ENCODE measurements at regions not wholly inside any gene's neighbourhood (a gene's known extent, or its start where the extent isn't known, plus 50 kb on each side); places are given as distances from the start of the nearest gene placed in this dataset.
A peak's percentile ranks its signal among the peaks of the same experiment; 100 is the strongest.
"Not testable (repeated sequence)": the region's sequence is repeated elsewhere in the genome, so short reads cannot be mapped to it uniquely, and the experiment has no call there.

- no peaks in the 10 kb centered on the region for H3K79me2 ChIP-seq (ENCODE audit: low read length)
- no peaks in the 10 kb centered on the region for H3K4me1 ChIP-seq (ENCODE audit: low read length)
- H3K27me3 ChIP-seq (ENCODE audit: low read length), result no peaks in the 10 kb centered on the region
- no peaks in the 10 kb centered on the region for H3K9me2 ChIP-seq (replicated peaks; ENCODE audit: insufficient read depth, low read length)
- DNase-seq, result no peak
- no peak overlapping the region for H3K9ac ChIP-seq (ENCODE audit: low read length)
- H3K4me3 ChIP-seq (ENCODE audit: low read length), result no peak overlapping the region
- H3K27ac ChIP-seq (ENCODE audit: low read length), result no peak overlapping the region
- H3K36me3 ChIP-seq (ENCODE audit: insufficient read depth, low read length), result no peaks in the 10 kb centered on the region
- no peak overlapping the region for H3K4me2 ChIP-seq (ENCODE audit: low read depth, low read length, poor library complexity, severe bottlenecking)
- peaks cover 4% of the 10 kb centered on the region; the same call in 1 of the 2 replicates for H3K9me3 ChIP-seq (ENCODE audit: low read length)
- no peaks in the 10 kb centered on the region for H4K20me1 ChIP-seq (ENCODE audit: insufficient read depth, low read depth, low read length)
- no peak overlapping the region for H2AFZ ChIP-seq (ENCODE audit: low read length)
Measured at GRCh38 chr5:162916368-162916767, 521.0 kb upstream of the CCNG1 start.

- Histone ChIP-seq H2AFZ (ENCODE audit: low read length) (no peak overlapping the region), H3K27me3 (ENCODE audit: low read length) (no peaks in the 10 kb centered on the region), H4K20me1 (ENCODE audit: insufficient read depth, low read depth, low read length) (no peaks in the 10 kb centered on the region), H3K4me2 (ENCODE audit: low read depth, low read length, poor library complexity, severe bottlenecking) (no peak overlapping the region), H3K9me3 (ENCODE audit: low read length) (peaks cover 8% of the 10 kb centered on the region; the same call in 1 of the 2 replicates), H3K79me2 (ENCODE audit: low read length) (no peaks in the 10 kb centered on the region), H3K4me3 (ENCODE audit: low read length) (no peak overlapping the region), H3K27ac (ENCODE audit: low read length) (no peak overlapping the region), H3K36me3 (ENCODE audit: insufficient read depth, low read length) (no peaks in the 10 kb centered on the region), H3K4me1 (ENCODE audit: low read length) (no peaks in the 10 kb centered on the region), H3K9me2 (replicated peaks; ENCODE audit: insufficient read depth, low read length) (no peaks in the 10 kb centered on the region), H3K9ac (ENCODE audit: low read length) (no peak overlapping the region)
- DNase-seq, result no peak
Measured at GRCh38 chr5:162929104-162929503, 508.3 kb upstream of the CCNG1 start.

DNA sequence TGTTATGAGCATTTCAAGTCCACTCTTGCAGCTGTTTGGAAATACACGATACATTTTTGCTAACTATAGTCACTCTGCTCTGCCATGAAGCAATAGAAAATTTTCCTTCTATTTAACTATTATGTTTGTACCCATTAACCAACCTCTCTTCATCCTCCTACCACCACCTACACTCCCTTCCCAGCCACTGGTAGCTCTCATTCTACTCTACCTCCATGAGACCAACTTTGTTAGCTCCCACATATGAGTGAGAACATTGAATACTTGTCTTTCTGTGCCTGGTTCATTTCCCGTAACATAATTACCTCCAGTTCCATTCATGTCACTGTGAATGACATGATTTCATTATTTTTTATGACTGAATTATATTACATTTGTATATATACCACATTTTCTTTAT, 505.9 kb upstream of the CCNG1 start:
- no peaks in the 10 kb centered on the region for H4K20me1 ChIP-seq (ENCODE audit: insufficient read depth, low read depth, low read length)
- H3K79me2 ChIP-seq (ENCODE audit: low read length), result no peaks in the 10 kb centered on the region
- no peak overlapping the region for H2AFZ ChIP-seq (ENCODE audit: low read length)
- H3K27me3 ChIP-seq (ENCODE audit: low read length), result no peaks in the 10 kb centered on the region
- H3K4me3 ChIP-seq (ENCODE audit: low read length), result no peak overlapping the region
- H3K27ac ChIP-seq (ENCODE audit: low read length), result no peak overlapping the region
- no peaks in the 10 kb centered on the region for H3K4me1 ChIP-seq (ENCODE audit: low read length)
- H3K9me2 ChIP-seq (replicated peaks; ENCODE audit: insufficient read depth, low read length), result no peaks in the 10 kb centered on the region
- H3K9ac ChIP-seq (ENCODE audit: low read length), result no peak overlapping the region
- no peaks in the 10 kb centered on the region for H3K36me3 ChIP-seq (ENCODE audit: insufficient read depth, low read length)
- no peak for DNase-seq
- H3K4me2 ChIP-seq (ENCODE audit: low read depth, low read length, poor library complexity, severe bottlenecking), result no peak overlapping the region
- peaks cover 16% of the 10 kb centered on the region; the same call in 1 of the 2 replicates for H3K9me3 ChIP-seq (ENCODE audit: low read length)

GRCh38 chr5:162939991-162940390, 497.4 kb upstream of the CCNG1 start:
- no peak overlapping the region for H3K27ac ChIP-seq (ENCODE audit: low read length)
- H3K9me2 ChIP-seq (replicated peaks; ENCODE audit: insufficient read depth, low read length), result no peaks in the 10 kb centered on the region
- H3K4me2 ChIP-seq (ENCODE audit: low read depth, low read length, poor library complexity, severe bottlenecking), result no peak overlapping the region
- DNase-seq, result no peak
- no peaks in the 10 kb centered on the region for H3K36me3 ChIP-seq (ENCODE audit: insufficient read depth, low read length)
- no peaks in the 10 kb centered on the region for H3K79me2 ChIP-seq (ENCODE audit: low read length)
- H3K27me3 ChIP-seq (ENCODE audit: low read length), result no peaks in the 10 kb centered on the region
- H4K20me1 ChIP-seq (ENCODE audit: insufficient read depth, low read depth, low read length), result no peaks in the 10 kb centered on the region
- H3K9ac ChIP-seq (ENCODE audit: low read length), result no peak overlapping the region
- no peaks in the 10 kb centered on the region for H3K4me1 ChIP-seq (ENCODE audit: low read length)
- peaks cover 9% of the 10 kb centered on the region; the same call in 1 of the 2 replicates for H3K9me3 ChIP-seq (ENCODE audit: low read length)
- H2AFZ ChIP-seq (ENCODE audit: low read length), result no peak overlapping the region
- H3K4me3 ChIP-seq (ENCODE audit: low read length), result no peak overlapping the region

DNA sequence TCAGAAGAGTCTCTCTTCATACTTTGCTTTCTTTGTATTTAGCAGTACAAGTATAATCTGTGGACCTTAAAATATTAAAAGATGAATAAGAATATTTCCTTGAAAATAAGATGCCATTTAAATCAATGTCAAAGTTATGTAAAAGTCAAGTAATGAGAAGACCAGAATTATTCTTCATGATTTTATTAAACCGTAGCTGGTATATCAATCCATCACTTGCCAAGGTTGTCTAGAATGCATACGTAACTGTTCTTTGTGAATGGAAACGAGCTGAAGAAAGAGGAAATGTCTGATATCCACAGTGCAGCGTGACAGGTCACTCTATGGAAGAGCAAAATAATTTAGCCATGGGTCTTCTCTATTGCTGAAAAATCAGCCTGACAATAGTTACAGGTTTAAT, 488.7 kb upstream of the CCNG1 start:
- no peak overlapping the region for H3K4me2 ChIP-seq (ENCODE audit: low read depth, low read length, poor library complexity, severe bottlenecking)
- no peak overlapping the region for H3K4me3 ChIP-seq (ENCODE audit: low read length)
- no peak overlapping the region for H2AFZ ChIP-seq (ENCODE audit: low read length)
- H4K20me1 ChIP-seq (ENCODE audit: insufficient read depth, low read depth, low read length), result no peaks in the 10 kb centered on the region
- H3K9ac ChIP-seq (ENCODE audit: low read length), result no peak overlapping the region
- no peak overlapping the region for H3K27ac ChIP-seq (ENCODE audit: low read length)
- H3K4me1 ChIP-seq (ENCODE audit: low read length), result no peaks in the 10 kb centered on the region
- no peaks in the 10 kb centered on the region for H3K27me3 ChIP-seq (ENCODE audit: low read length)
- no peaks in the 10 kb centered on the region for H3K79me2 ChIP-seq (ENCODE audit: low read length)
- H3K36me3 ChIP-seq (ENCODE audit: insufficient read depth, low read length), result no peaks in the 10 kb centered on the region
- no peaks in the 10 kb centered on the region for H3K9me2 ChIP-seq (replicated peaks; ENCODE audit: insufficient read depth, low read length)
- peaks cover 2% of the 10 kb centered on the region; the same call in 1 of the 2 replicates for H3K9me3 ChIP-seq (ENCODE audit: low read length)
- no peak for DNase-seq

DNA sequence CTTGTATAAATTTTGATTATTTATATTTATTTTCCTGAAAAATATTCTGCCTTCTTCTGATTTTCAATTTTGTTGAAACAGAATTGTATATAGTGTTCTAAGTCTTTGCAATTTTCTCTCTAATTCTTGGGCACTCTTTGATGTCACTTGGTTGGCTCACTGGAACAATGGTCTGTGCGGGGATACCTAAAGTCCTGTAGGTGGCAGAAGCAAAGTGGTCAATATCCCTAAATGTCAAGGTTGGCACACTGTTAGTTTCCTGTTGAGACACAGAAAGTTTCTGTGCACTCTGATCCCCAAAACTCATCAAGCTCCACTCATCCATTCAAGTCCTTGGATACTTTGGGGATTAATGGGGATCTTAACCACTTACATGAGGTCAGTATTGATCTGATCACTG, 480.8 kb upstream of the CCNG1 start:
- DNase-seq, result peak; percentile 42
- Histone ChIP-seq H3K9me2 (replicated peaks; ENCODE audit: insufficient read depth, low read length) (no peaks in the 10 kb centered on the region), H2AFZ (ENCODE audit: low read length) (no peak overlapping the region), H3K9me3 (ENCODE audit: low read length) (no peaks in the 10 kb centered on the region), H3K79me2 (ENCODE audit: low read length) (no peaks in the 10 kb centered on the region), H3K9ac (ENCODE audit: low read length) (no peak overlapping the region), H3K27ac (ENCODE audit: low read length) (no peak overlapping the region), H3K4me2 (ENCODE audit: low read depth, low read length, poor library complexity, severe bottlenecking) (no peak overlapping the region), H3K36me3 (ENCODE audit: insufficient read depth, low read length) (no peaks in the 10 kb centered on the region), H3K27me3 (ENCODE audit: low read length) (no peaks in the 10 kb centered on the region), H4K20me1 (ENCODE audit: insufficient read depth, low read depth, low read length) (no peaks in the 10 kb centered on the region), H3K4me3 (ENCODE audit: low read length) (no peak overlapping the region), H3K4me1 (ENCODE audit: low read length) (no peaks in the 10 kb centered on the region)

DNA sequence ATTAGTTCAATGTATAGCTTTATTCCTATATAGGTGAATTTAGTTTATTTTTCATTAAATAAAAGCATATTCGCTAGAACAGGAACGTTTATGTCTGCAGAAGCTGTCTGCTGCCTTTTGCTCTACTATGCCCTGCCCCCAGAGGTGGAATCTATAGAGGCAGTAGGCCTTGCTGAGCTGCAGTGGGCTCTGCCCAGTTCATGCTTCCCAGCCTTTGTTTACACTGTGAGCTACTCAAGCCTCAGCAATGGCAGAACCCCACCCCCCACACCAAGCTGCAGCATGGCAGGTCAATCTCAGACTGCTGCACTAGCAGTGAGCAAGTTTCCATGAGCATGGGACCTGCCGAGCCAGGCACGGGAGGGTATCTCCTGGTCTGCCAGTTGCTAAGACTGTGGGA, 473.3 kb upstream of the CCNG1 start:
- H3K9me2 ChIP-seq (replicated peaks; ENCODE audit: insufficient read depth, low read length); H3K36me3 ChIP-seq (ENCODE audit: insufficient read depth, low read length); H3K4me2 ChIP-seq (ENCODE audit: low read depth, low read length, poor library complexity, severe bottlenecking); H3K4me1 ChIP-seq (ENCODE audit: low read length); H3K9me3 ChIP-seq (ENCODE audit: low read length); H3K9ac ChIP-seq (ENCODE audit: low read length); H2AFZ ChIP-seq (ENCODE audit: low read length); H4K20me1 ChIP-seq (ENCODE audit: insufficient read depth, low read depth, low read length); DNase-seq; H3K4me3 ChIP-seq (ENCODE audit: low read length); H3K27me3 ChIP-seq (ENCODE audit: low read length); H3K27ac ChIP-seq (ENCODE audit: low read length); H3K79me2 ChIP-seq (ENCODE audit: low read length): not testable (repeated sequence)

- Histone ChIP-seq H3K4me2 (ENCODE audit: low read depth, low read length, poor library complexity, severe bottlenecking) (no peak overlapping the region), H3K9me2 (replicated peaks; ENCODE audit: insufficient read depth, low read length) (no peaks in the 10 kb centered on the region), H4K20me1 (ENCODE audit: insufficient read depth, low read depth, low read length) (no peaks in the 10 kb centered on the region), H3K79me2 (ENCODE audit: low read length) (no peaks in the 10 kb centered on the region), H3K4me3 (ENCODE audit: low read length) (no peak overlapping the region), H3K36me3 (ENCODE audit: insufficient read depth, low read length) (no peaks in the 10 kb centered on the region), H3K27me3 (ENCODE audit: low read length) (no peaks in the 10 kb centered on the region), H3K4me1 (ENCODE audit: low read length) (no peaks in the 10 kb centered on the region), H3K9me3 (ENCODE audit: low read length) (no peaks in the 10 kb centered on the region), H3K27ac (ENCODE audit: low read length) (no peak overlapping the region), H3K9ac (ENCODE audit: low read length) (no peak overlapping the region), H2AFZ (ENCODE audit: low read length) (no peak overlapping the region)
- no peak for DNase-seq
Measured at GRCh38 chr5:162990063-162990462, 447.3 kb upstream of the CCNG1 start.

Measured in Karpas-422 (cell line).